GM10248 (cell line): ENCODE measurements at regions not wholly inside any gene's neighbourhood (a gene's known extent, or its start where the extent isn't known, plus 50 kb on each side); places are given as distances from the start of the nearest gene placed in this dataset.

Experiments
- CTCF ChIA-PET: fragments of 300-600 bp; sonication (Branson Sonifier 250); formaldehyde crosslinking; extraction: SDS; loops from one replicate; lab custom pipeline; 2021; ENCODE audit warnings: antibody characterized with exemption; lab: Yijun Ruan, JAX
- POLR2A ChIA-PET: fragments of 350-650 bp; sonication (Branson Sonifier 250); formaldehyde crosslinking; extraction: SDS; loops from one replicate; lab custom pipeline; 2020; ENCODE audit warnings: antibody characterized with exemption; lab: Yijun Ruan, JAX
- DNase-seq: peaks from one replicate; pipeline ENCODE4 v3.0.0; 2012; ENCODE audit errors: extremely low spot score
- CTCF ChIP-seq: IDR thresholded peaks from 2 replicates; pipeline ENCODE4 v1.5.1; 2012; ENCODE audit warnings: mild to moderate bottlenecking, low read depth; ENCODE audit errors: extremely low read depth, missing control alignments, control extremely low read depth

- no peak for TF ChIP-seq CTCF
- ChIA-PET POLR2A (no interaction called here), CTCF (interaction anchor here (1.0 to 1.3 kb wide), 2 partner anchors 10 to 13 kb away, joined by 3 read pairs; no protein-coding TSS in a partner anchor)
- no peak for DNase-seq
These were observed 149.4 kb upstream of the PFKP start for GRCh38 chr10:2917926-2918325.

- no peak for DNase-seq
- no peak for TF ChIP-seq CTCF
- ChIA-PET CTCF (interaction anchor here (1.1 kb wide), 1 partner anchor 13 kb away, joined by 4 read pairs; no protein-coding TSS in a partner anchor), POLR2A (no interaction called here)
These were observed 151.9 kb upstream of the PFKP start for GRCh38 chr10:2915412-2915811.

- ChIA-PET CTCF (interaction anchor here (1.1 kb wide), 1 partner anchor 13 kb away, joined by 4 read pairs; no protein-coding TSS in a partner anchor), POLR2A (no interaction called here)
- DNase-seq, result no peak
- TF ChIP-seq CTCF, result no peak
These were observed 152.6 kb upstream of the PFKP start for GRCh38 chr10:2914741-2915140.

GRCh38 chr10:2913474-2913873 is 153.9 kb upstream of the PFKP start:
- DNase-seq, result no peak
- CTCF ChIA-PET, result interaction anchor here (0.9 kb wide), 1 partner anchor 15 kb away, joined by 3 read pairs; no protein-coding TSS in a partner anchor
- POLR2A ChIA-PET, result no interaction called here
- no peak for TF ChIP-seq CTCF

GRCh38 chr10:2910656-2911055 is 156.7 kb upstream of the PFKP start:
- no peak for TF ChIP-seq CTCF
- POLR2A ChIA-PET, result no interaction called here
- DNase-seq, result no peak
- CTCF ChIA-PET, result no interaction called here

GRCh38 chr10:2909921-2910320 is 157.4 kb upstream of the PFKP start:
- POLR2A ChIA-PET, result no interaction called here
- TF ChIP-seq CTCF, result no peak
- CTCF ChIA-PET, result no interaction called here
- DNase-seq, result no peak
